ENCODE measurements at regions not wholly inside any gene's neighbourhood (a gene's known extent, or its start where the extent isn't known, plus 50 kb on each side); places are given as distances from the start of the nearest gene placed in this dataset.
A peak's percentile ranks its signal among the peaks of the same experiment; 100 is the strongest.

DNA sequence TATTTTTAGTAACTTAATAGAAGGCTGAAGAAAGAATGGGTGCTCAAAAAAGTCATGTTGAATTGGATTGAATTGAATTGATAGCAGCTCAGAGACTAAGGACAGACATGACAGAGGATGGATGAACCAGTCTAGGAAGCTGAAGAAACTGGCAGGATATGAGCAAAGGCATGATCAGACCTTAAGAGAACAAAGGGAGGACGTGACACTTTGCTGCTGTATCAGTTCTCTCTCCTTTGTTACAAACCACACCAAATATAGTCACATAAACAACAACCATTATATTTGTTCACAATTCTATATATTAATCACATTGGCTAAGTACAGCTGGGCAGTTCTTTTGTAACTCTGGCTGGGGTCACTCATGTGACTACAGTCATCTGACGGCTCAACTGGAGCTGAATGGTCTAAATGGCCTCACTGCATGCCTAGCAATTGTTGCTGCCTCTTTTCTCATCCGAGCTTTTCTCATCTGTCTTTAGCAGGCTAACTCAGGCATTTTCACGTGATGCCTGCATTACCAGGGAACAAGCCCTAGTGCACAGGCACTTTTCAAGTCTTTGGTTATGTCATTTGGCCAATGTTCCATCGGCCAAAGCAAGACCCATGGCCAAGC, 355.0 kb downstream of the ETNK1 start:
- Histone ChIP-seq H4K20me1 (ENCODE audit: insufficient read depth, low read length) (no peaks in the 10 kb centered on the region), H3K4ac (ENCODE audit: low read depth, low read length) (no peak overlapping the region), H2BK120ac (ENCODE audit: low read depth, low read length) (peak overlapping the region; percentile 17; the same call in 1 of the 2 replicates), H3K18ac (ENCODE audit: low read depth, low read length) (peak overlapping the region; percentile 64; the same call in 1 of the 2 replicates), H2BK15ac (ENCODE audit: low read depth, low read length) (peak overlapping the region; percentile 19; the same call in 1 of the 3 replicates), H3K27me3 (ENCODE audit: control insufficient read depth, insufficient read depth, low read length) (peaks cover 4% of the 10 kb centered on the region), H4K8ac (ENCODE audit: low read depth in 2 of 2, low read length in 2 of 2) (no peak overlapping the region), H3K9me1 (ENCODE audit: insufficient read depth, low read length) (no peaks in the 10 kb centered on the region; the same call in 1 of the 2 replicates), H4K5ac (ENCODE audit: low read depth, low read length) (peak overlapping the region; percentile 48; the same call in 1 of the 2 replicates), H2AK9ac (replicated peaks; ENCODE audit: low read depth, low read length, poor library complexity) (no peak overlapping the region), H3K56ac (ENCODE audit: extremely low read depth, insufficient read depth, low read length) (no peak overlapping the region), H2AFZ (replicated peaks; ENCODE audit: low read length, poor library complexity) (no peak overlapping the region), H3K9me3 (ENCODE audit: control insufficient read depth, insufficient read depth, low read length) (no peaks in the 10 kb centered on the region), H3K79me1 (ENCODE audit: low read depth in 1 of 2, low read length in 2 of 2) (no peaks in the 10 kb centered on the region), H2BK20ac (ENCODE audit: low read depth, low read length) (peak overlapping the region; percentile 5), H2AK5ac (ENCODE audit: low read depth, low read length) (peak overlapping the region; percentile 40; the same call in 1 of the 2 replicates), H3K4me1 (ENCODE audit: control insufficient read depth, insufficient read depth, low read length) (peaks cover 2% of the 10 kb centered on the region; the same call in 1 of the 2 replicates), H3K27ac (ENCODE audit: insufficient read depth, low read length) (no peak overlapping the region), H3K4me2 (ENCODE audit: low read depth, low read length) (no peak overlapping the region), H3K4me3 (ENCODE audit: insufficient read depth, low read depth, low read length) (no peak overlapping the region), H2BK5ac (ENCODE audit: low read depth, low read length, poor library complexity, severe bottlenecking) (no peak overlapping the region), H4K91ac (ENCODE audit: insufficient read depth, low read depth, low read length) (no peak overlapping the region), H3K14ac (replicated peaks; ENCODE audit: low read depth, low read length) (no peak overlapping the region), H3K23ac (ENCODE audit: low read depth, low read length) (no peak overlapping the region), H3K9ac (ENCODE audit: low read depth, low read length) (no peak overlapping the region), H3K36me3 (ENCODE audit: control insufficient read depth, insufficient read depth, low read length) (no peaks in the 10 kb centered on the region)
- POLR2A ChIA-PET (ENCODE audit: unreplicated experiment), result no interaction called here
- 100% methylated on average over 1 of the region's 5 CpGs; no CpG with 5 or more reads in 1 of the 2 experiments for WGBS, 2 experiments (ENCODE audit: extremely low coverage in 2 of 2, insufficient read length in 1 of 2)
- CTCF ChIA-PET, result interaction anchor here (0.8 to 3.0 kb wide), 2 partner anchors 124 to 221 kb away, joined by 3 to 16 read pairs; no protein-coding TSS in a partner anchor
- no peak for ATAC-seq (ENCODE audit: low read depth)
- dilution Hi-C loops (cut with HindIII; ENCODE audit: low sequenced_read_pairs, unreplicated experiment), result no loop called here
- in situ Hi-C loops (cut with MboI; ENCODE audit: low sequenced_read_pairs), result no loop called here
- TF ChIP-seq RAD21 (IDR thresholded peaks at IDR 0.05; ENCODE audit: low read length), result no peak
- no peak for DNase-seq
- intact Hi-C loops (cut with micrococcal nuclease), result loop anchor here (5.0 kb wide), 1 partner anchor 298 kb away; no protein-coding TSS in a partner anchor
- BruUV-seq (replicated peaks), result no TSS peak
